Kidney (tissue), 13 donors: ENCODE measurements at regions not wholly inside any gene's neighbourhood (a gene's known extent, or its start where the extent isn't known, plus 50 kb on each side); places are given as distances from the start of the nearest gene placed in this dataset.

Experiments
- DNase-seq, 5 donors: peaks; one replicate each; pipeline ENCODE4 v3.0.0-alpha.2; 2013 to 2020
- FAIRE-seq: peaks from 2 replicates; lab custom pipeline; 2012; peaks lifted over from hg19 to GRCh38; lab: Jason Lieb, UNC
- H3K27ac ChIP-seq, 2 donors: one replicate each; pipeline ENCODE4 v1.7.0; 2013; ENCODE audit warnings: low read depth in 2 of 2, low read length in 2 of 2, inconsistent platforms in 1 of 2
- H3K27me3 ChIP-seq: one replicate; pipeline ENCODE4 v1.7.1; 2013; ENCODE audit warnings: low read length, inconsistent platforms; ENCODE audit not compliant: control insufficient read depth, insufficient read depth
- H3K36me3 ChIP-seq, 3 donors: one replicate each; pipeline versions ENCODE4 v1.7.0 to v1.7.1; 2013; ENCODE audit warnings: low read length in 3 of 3, control low read depth in 1 of 3, inconsistent platforms in 1 of 3; ENCODE audit not compliant: insufficient read depth in 3 of 3, control insufficient read depth in 2 of 3
- H3K4me1 ChIP-seq, 3 donors: one replicate each; pipeline versions ENCODE4 v1.7.0 to v1.7.1; 2013; ENCODE audit warnings: low read length in 3 of 3, inconsistent platforms in 1 of 3, low read depth in 1 of 3; ENCODE audit not compliant: control insufficient read depth in 2 of 3, insufficient read depth in 2 of 3
- H3K4me3 ChIP-seq, 3 donors: one replicate each; pipeline versions ENCODE4 v1.7.0 to v1.8.1; 2013; ENCODE audit warnings: low read length in 3 of 3, control low read depth in 1 of 3, inconsistent platforms in 1 of 3
- H3K9ac ChIP-seq, 3 donors: one replicate each; pipeline versions ENCODE4 v1.7.0 to v1.7.1; 2013; ENCODE audit warnings: low read length in 3 of 3, control low read depth in 1 of 3, inconsistent platforms in 1 of 3
- H3K9me3 ChIP-seq, 3 donors: one replicate each; pipeline versions ENCODE4 v1.7.0 to v1.7.1; 2013; ENCODE audit warnings: low read length in 3 of 3, control low read depth in 1 of 3, inconsistent platforms in 1 of 3; ENCODE audit not compliant: control insufficient read depth in 2 of 3, insufficient read depth in 1 of 3
- CTCF ChIP-seq: IDR thresholded peaks from 3 replicates; pipeline ENCODE4 v1.5.1; 2012; ENCODE audit warnings: mild to moderate bottlenecking, moderate library complexity, borderline replicate concordance; ENCODE audit not compliant: insufficient read depth; ENCODE audit errors: extremely low read depth
- intact Hi-C: fragments of 100-400 bp; cut with DNase I; formaldehyde crosslinking; loops from one replicate; pipeline ENCODE4 v1.11.1; 2022
- donor health status: control.
- donor health status: control.
- donor health status: control.
- donor health status: control.
- donor health status: control.
- donor health status: DM: yes; HTN: yes; CAD: no.
- donor health status: Normal renal cell carcinoma (clear cell type).

GRCh38 chr9:100699668-100700067 lies 121.8 kb downstream of the CAVIN4 start:
- H3K9ac ChIP-seq: no peak overlapping the region
- intact Hi-C loops: no loop called here
- no peaks in the 10 kb centered on the region for H3K27me3 ChIP-seq
- no peak for FAIRE-seq
- no peak overlapping the region for H3K27ac ChIP-seq
- no peaks in the 10 kb centered on the region for H3K4me1 ChIP-seq
- no peaks in the 10 kb centered on the region for H3K36me3 ChIP-seq
- TF ChIP-seq CTCF: no peak
- no peak overlapping the region for H3K4me3 ChIP-seq
- no peak for DNase-seq
- no peaks in the 10 kb centered on the region for H3K9me3 ChIP-seq

- peak; percentile 31 for TF ChIP-seq CTCF
- no peaks in the 10 kb centered on the region for H3K4me1 ChIP-seq
- no peak overlapping the region for H3K9ac ChIP-seq
- H3K27ac ChIP-seq: no peak overlapping the region
- DNase-seq (peak in 3 of 5 donors; percentile 14 to 26 (median 16)), FAIRE-seq (no peak)
- no peaks in the 10 kb centered on the region for H3K27me3 ChIP-seq
- no peaks in the 10 kb centered on the region for H3K9me3 ChIP-seq
- no peak overlapping the region for H3K4me3 ChIP-seq
- H3K36me3 ChIP-seq: no peaks in the 10 kb centered on the region
- intact Hi-C loops: no loop called here
Observed at GRCh38 chr9:100700689-100701318, 122.9 kb downstream of the CAVIN4 start.

GRCh38 chr9:100714372-100715099 lies 136.7 kb downstream of the CAVIN4 start:
- no peaks in the 10 kb centered on the region for H3K4me1 ChIP-seq
- H3K4me3 ChIP-seq: no peak overlapping the region
- H3K27me3 ChIP-seq: no peaks in the 10 kb centered on the region
- H3K9ac ChIP-seq: no peak overlapping the region
- FAIRE-seq (no peak), DNase-seq (peak in 4 of 5 donors; percentile 58 to 80 (median 69))
- no peak overlapping the region for H3K27ac ChIP-seq
- H3K36me3 ChIP-seq: no peaks in the 10 kb centered on the region
- TF ChIP-seq CTCF: peak; percentile 68
- no peaks in the 10 kb centered on the region for H3K9me3 ChIP-seq
- intact Hi-C loops: no loop called here
